ENCODE measurements at regions not wholly inside any gene's neighbourhood (a gene's known extent, or its start where the extent isn't known, plus 50 kb on each side); places are given as distances from the start of the nearest gene placed in this dataset.

DNA sequence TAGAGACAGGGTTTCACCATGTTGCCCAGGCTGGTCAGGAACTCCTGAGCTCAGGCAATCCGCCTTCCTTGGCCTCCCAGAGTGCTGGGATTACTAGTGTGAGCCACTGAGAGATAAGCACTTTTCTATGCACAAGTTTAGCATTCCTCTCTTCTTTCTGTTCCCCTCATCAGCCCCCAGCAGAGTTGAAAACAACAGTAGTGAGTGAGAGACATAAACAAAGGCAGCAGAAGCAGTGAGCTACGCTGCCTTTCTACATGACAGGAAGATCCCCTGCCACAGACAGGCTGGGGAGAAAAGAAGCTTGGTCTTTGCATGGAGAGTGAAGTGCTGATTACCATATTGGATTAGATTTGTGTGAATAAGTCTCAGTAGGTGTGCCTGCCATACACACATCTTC, 392.0 kb upstream of the KIRREL3 start:
- no peak for TF ChIP-seq POLR2AphosphoS5 (IDR thresholded peaks at IDR 0.05; ENCODE audit: insufficient read depth, low read depth, low read length)
- TF ChIP-seq POLR2A (IDR thresholded peaks at IDR 0.05; ENCODE audit: low read depth, low read length): no peak
- TF ChIP-seq, protein P1, sequence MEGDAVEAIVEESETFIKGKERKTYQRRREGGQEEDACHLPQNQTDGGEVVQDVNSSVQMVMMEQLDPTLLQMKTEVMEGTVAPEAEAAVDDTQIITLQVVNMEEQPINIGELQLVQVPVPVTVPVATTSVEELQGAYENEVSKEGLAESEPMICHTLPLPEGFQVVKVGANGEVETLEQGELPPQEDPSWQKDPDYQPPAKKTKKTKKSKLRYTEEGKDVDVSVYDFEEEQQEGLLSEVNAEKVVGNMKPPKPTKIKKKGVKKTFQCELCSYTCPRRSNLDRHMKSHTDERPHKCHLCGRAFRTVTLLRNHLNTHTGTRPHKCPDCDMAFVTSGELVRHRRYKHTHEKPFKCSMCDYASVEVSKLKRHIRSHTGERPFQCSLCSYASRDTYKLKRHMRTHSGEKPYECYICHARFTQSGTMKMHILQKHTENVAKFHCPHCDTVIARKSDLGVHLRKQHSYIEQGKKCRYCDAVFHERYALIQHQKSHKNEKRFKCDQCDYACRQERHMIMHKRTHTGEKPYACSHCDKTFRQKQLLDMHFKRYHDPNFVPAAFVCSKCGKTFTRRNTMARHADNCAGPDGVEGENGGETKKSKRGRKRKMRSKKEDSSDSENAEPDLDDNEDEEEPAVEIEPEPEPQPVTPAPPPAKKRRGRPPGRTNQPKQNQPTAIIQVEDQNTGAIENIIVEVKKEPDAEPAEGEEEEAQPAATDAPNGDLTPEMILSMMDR (IDR thresholded peaks at IDR 0.05; ENCODE audit: extremely low read depth in 1 of 2, insufficient read depth in 1 of 2, low read depth in 1 of 2, low read length in 2 of 2): no peak
- no peak for TF ChIP-seq EZH2 (IDR thresholded peaks at IDR 0.05; ENCODE audit: borderline replicate concordance, low read depth, low read length, severe bottlenecking)
- TF ChIP-seq MYC (IDR thresholded peaks at IDR 0.05; ENCODE audit: low read depth, low read length): no peak
- TF ChIP-seq, protein P2, sequence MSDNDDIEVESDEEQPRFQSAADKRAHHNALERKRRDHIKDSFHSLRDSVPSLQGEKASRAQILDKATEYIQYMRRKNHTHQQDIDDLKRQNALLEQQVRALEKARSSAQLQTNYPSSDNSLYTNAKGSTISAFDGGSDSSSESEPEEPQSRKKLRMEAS (IDR thresholded peaks at IDR 0.05; ENCODE audit: insufficient read depth, insufficient read length): no peak
- TF ChIP-seq GATA2 (IDR thresholded peaks at IDR 0.05; ENCODE audit: insufficient read depth, insufficient read length, low read depth, low read length): no peak

All from endothelial cell of umbilical vein (primary cell).